K562 (cell line): ENCODE measurements at regions not wholly inside any gene's neighbourhood (a gene's known extent, or its start where the extent isn't known, plus 50 kb on each side); places are given as distances from the start of the nearest gene placed in this dataset.

Experiments
- ATAC-seq: fragments of 200-7000 bp; cut with Tn5 transposase; 3 replicates; pipeline ENCODE4 v1.9.1; 2020; ENCODE audit warnings: moderate library complexity
- BruUV-seq: library from RNA; stranded (reverse); fragments of 400-500 nt; replicated peaks from 2 replicates; lab custom pipeline; 2021; lab: Mats Ljungman, UMichigan
- CTCF ChIA-PET: fragments of 300-600 bp; formaldehyde crosslinking; extraction: SDS; loops from one replicate; lab custom pipeline; 2021; ENCODE audit warnings: low intra/inter-chr PET ratio; lab: Yijun Ruan, JAX
- POLR2A ChIA-PET: fragments of 300-600, 350-650 bp; sonication (Branson Sonifier 250); formaldehyde crosslinking; extraction: SDS; loops from one replicate; lab custom pipeline; 2021; ENCODE audit warnings: antibody characterized with exemption, inconsistent platforms; lab: Yijun Ruan, JAX
- DNase-seq, 4 experiments: peaks; one replicate each; pipeline versions ENCODE4 v3.0.0 to v3.0.0-alpha.2; 2011 to 2018; ENCODE audit warnings: low spot score in 3 of 4, mixed read lengths in 3 of 4; ENCODE audit errors: extremely low read depth in 1 of 4
- FAIRE-seq: peaks from 2 replicates; lab custom pipeline; 2011; peaks lifted over from hg19 to GRCh38; lab: Jason Lieb, UNC
- H2AFZ ChIP-seq: 2 replicates; pipeline ENCODE4 v1.6.0; 2011; ENCODE audit warnings: low read depth, low read length, control low read depth, inconsistent platforms
- H3K27ac ChIP-seq: fragments of 200-600 bp; 3 replicates; pipeline ENCODE4 v1.8.0; 2011; ENCODE audit warnings: low read depth, mild to moderate bottlenecking, control low read depth, inconsistent platforms, low read length, moderate library complexity, mixed read lengths; ENCODE audit errors: extremely low read depth
- H3K27me3 ChIP-seq, 2 experiments: fragments of 300-600 bp in 1 of 2; 2 replicates in 1 of 2; 3 replicates in 1 of 2; pipeline versions ENCODE4 v1.6.0 to v1.8.0; 2011; ENCODE audit warnings: inconsistent platforms in 2 of 2, low read length in 2 of 2, mild to moderate bottlenecking in 1 of 2, mixed read lengths in 1 of 2, moderate library complexity in 1 of 2; ENCODE audit not compliant: control insufficient read depth in 2 of 2, insufficient read depth in 2 of 2
- H3K36me3 ChIP-seq: fragments of 300-600 bp; 3 replicates; pipeline ENCODE4 v1.8.0; 2011; ENCODE audit warnings: mild to moderate bottlenecking, low read length, inconsistent platforms; ENCODE audit not compliant: control insufficient read depth, insufficient read depth
- H3K4me1 ChIP-seq, 2 experiments: fragments of 200-600 bp in 1 of 2; replicated peaks in 1 of 2; 2 replicates in 1 of 2; 3 replicates in 1 of 2; pipeline versions ENCODE4 v1.5.1 to v1.8.0; 2011; ENCODE audit warnings: inconsistent platforms in 2 of 2, low read length in 2 of 2, mild to moderate bottlenecking in 1 of 2, mixed read lengths in 1 of 2, moderate library complexity in 1 of 2; ENCODE audit not compliant: control insufficient read depth in 2 of 2, insufficient read depth in 2 of 2
- H3K4me2 ChIP-seq: 2 replicates; pipeline ENCODE4 v1.6.1; 2011; ENCODE audit warnings: low read length, control low read depth, inconsistent platforms, mixed read lengths; ENCODE audit not compliant: insufficient read depth
- H3K4me3 ChIP-seq: fragments of 200-600 bp; sonication (generic), shearing (Covaris generic); 2 replicates; pipeline ENCODE4 v1.5.1; 2016; ENCODE audit warnings: control low read depth, inconsistent platforms
- H3K79me2 ChIP-seq: fragments of 200-600 bp; 3 replicates; pipeline ENCODE4 v1.8.0; 2011; ENCODE audit warnings: low read length, inconsistent platforms; ENCODE audit not compliant: control insufficient read depth, insufficient read depth
- H3K9ac ChIP-seq, 2 experiments: 2 replicates each; pipeline versions ENCODE4 v1.6.0 to v1.6.1; 2011; ENCODE audit warnings: low read depth in 2 of 2, low read length in 2 of 2, control low read depth in 1 of 2, inconsistent platforms in 1 of 2, mild to moderate bottlenecking in 1 of 2, mixed read lengths in 1 of 2; ENCODE audit not compliant: insufficient read depth in 1 of 2
- H3K9me1 ChIP-seq: one replicate; pipeline ENCODE4 v1.6.0; 2011; ENCODE audit warnings: inconsistent platforms, mild to moderate bottlenecking, low read length, moderate library complexity; ENCODE audit not compliant: control insufficient read depth, insufficient read depth
- H3K9me3 ChIP-seq: replicated peaks from 2 replicates; pipeline ENCODE4 v1.5.1; 2011; ENCODE audit warnings: low read depth, low read length, inconsistent platforms; ENCODE audit not compliant: control insufficient read depth, insufficient read depth
- H4K20me1 ChIP-seq: replicated peaks from 2 replicates; pipeline ENCODE4 v1.6.1; 2011; ENCODE audit warnings: low read length, inconsistent platforms, mixed read lengths; ENCODE audit not compliant: control insufficient read depth, insufficient read depth
- BCL6 ChIP-seq: fragments of 250-450 bp; sonication (Bioruptor Pico); IDR thresholded peaks from 2 replicates; pipeline ENCODE4 v1.4.0; 2020
- CBX2 ChIP-seq: fragments of 200-600 bp; sonication (generic); IDR thresholded peaks from one replicate; pipeline ENCODE4 v1.6.1; 2012; ENCODE audit warnings: mild to moderate bottlenecking, low read length, inconsistent platforms; ENCODE audit not compliant: insufficient read depth, poor library complexity, severe bottlenecking
- FOXK2 ChIP-seq, 2 experiments: fragments of 450-650 bp; IDR thresholded peaks in 1 of 2; conservative IDR thresholded peaks in 1 of 2; 2 replicates each; pipeline ENCODE4 v1.6.1; 2016; ENCODE audit warnings: low read depth in 2 of 2, mild to moderate bottlenecking in 1 of 2
- HDGF ChIP-seq: fragments of 450-650 bp; IDR thresholded peaks from 2 replicates; pipeline ENCODE4 v1.6.1; 2016
- HNRNPUL1 ChIP-seq: fragments of 200-400 bp; formaldehyde crosslinking; IDR thresholded peaks from 2 replicates; pipeline ENCODE4 v1.6.1; 2017; ENCODE audit warnings: low read length
- JUNB ChIP-seq: fragments of 450-650 bp; formaldehyde crosslinking; conservative IDR thresholded peaks from 2 replicates; pipeline ENCODE4 v1.4.0; 2020; ENCODE audit warnings: mild to moderate bottlenecking
- MYBL2 ChIP-seq, 2 experiments: fragments of 450-650 bp in 1 of 2; sonication (generic) in 1 of 2; formaldehyde crosslinking in 1 of 2; IDR thresholded peaks; 2 replicates each; pipeline versions ENCODE4 v1.6.1 to v1.8.1; 2017 to 2022; ENCODE audit warnings: borderline replicate concordance in 1 of 2, inconsistent platforms in 1 of 2, low read depth in 1 of 2, mild to moderate bottlenecking in 1 of 2, missing genetic modification reagents in 1 of 2, moderate library complexity in 1 of 2
- MYC ChIP-seq, 2 experiments: fragments of 250-450 bp in 1 of 2; sonication (Bioruptor Pico) in 1 of 2; IDR thresholded peaks; 2 replicates each; pipeline versions ENCODE4 v1.5.1 to v1.6.1; 2012 to 2021; ENCODE audit warnings: low read depth in 2 of 2, borderline replicate concordance in 1 of 2, improper control_type of control experiment in 1 of 2, low read length in 1 of 2, mild to moderate bottlenecking in 1 of 2, moderate library complexity in 1 of 2
- PHB2 ChIP-seq: fragments of 450-650 bp; IDR thresholded peaks from 2 replicates; pipeline ENCODE4 v1.6.1; 2017; ENCODE audit warnings: low read depth
- SMAD2 ChIP-seq: fragments of 150-350 bp; IDR thresholded peaks from 2 replicates; pipeline ENCODE4 v1.6.1; 2014; ENCODE audit warnings: low read depth, mild to moderate bottlenecking, low read length
- STAT6 ChIP-seq: sonication (generic); formaldehyde crosslinking; IDR thresholded peaks from 2 replicates; pipeline ENCODE4 v1.8.1; 2023; ENCODE audit warnings: mild to moderate bottlenecking, missing genetic modification reagents
- TCF7L2 ChIP-seq: fragments of 150-350 bp; IDR thresholded peaks from 2 replicates; pipeline ENCODE4 v1.6.1; 2016; ENCODE audit warnings: low read depth, mild to moderate bottlenecking, low read length, moderate library complexity
- ZBTB9 ChIP-seq: fragments of 450-650 bp; formaldehyde crosslinking; IDR thresholded peaks from 2 replicates; pipeline ENCODE4 v1.4.0; 2020; ENCODE audit warnings: mild to moderate bottlenecking, moderate library complexity
- ZNF239 ChIP-seq: fragments of 250-450 bp; sonication (Bioruptor Pico); IDR thresholded peaks from 2 replicates; pipeline ENCODE4 v1.4.0; 2020; ENCODE audit warnings: mild to moderate bottlenecking
- ZNF668 ChIP-seq: fragments of 250-450 bp; sonication (Bioruptor Pico); IDR thresholded peaks from 2 replicates; pipeline ENCODE4 v1.8.0; 2022; ENCODE audit warnings: mild to moderate bottlenecking, inconsistent platforms
- WGBS: fragments of 100-300 bp; shearing (Covaris generic); methylation state at CpG from one replicate; pipeline ENCODE4 v1.1.6; 2016; ENCODE audit warnings: low coverage, mixed read lengths; ENCODE audit not compliant: insufficient coverage; ENCODE audit errors: missing lambda C conversion rate; 5-methylcytosine and 5-hydroxymethylcytosine counted together
- in situ Hi-C: fragments of 300-500 bp; cut with MboI; formaldehyde crosslinking; loops from 4 replicates; pipeline ENCODE4 v1.15.0; 2018; ENCODE audit warnings: inconsistent platforms, mixed read lengths
- intact Hi-C: fragments of 100-400 bp; cut with micrococcal nuclease; formaldehyde crosslinking; loops from 2 replicates; pipeline ENCODE4 v1.14.2; 2022
- TF ChIP-seq, protein P1 (sequence below): fragments of 250-450 bp; sonication (Bioruptor Pico); IDR thresholded peaks from 2 replicates; pipeline ENCODE4 v1.8.0; 2021; ENCODE audit warnings: moderate library complexity, mild to moderate bottlenecking, inconsistent platforms

- DNase-seq: no peak
- ATAC-seq: no peak
- FAIRE-seq: no peak
Measured at GRCh38 chr13:44287958-44288357, 85.7 kb upstream of the SERP2 start.

More at GRCh38 chr13:44287958-44288357, 85.7 kb upstream of the SERP2 start:
- WGBS: 2% methylated on average over 5 of the region's 5 CpGs
- BruUV-seq: no TSS peak
- Histone ChIP-seq H2AFZ (no peak overlapping the region), H3K9ac (no peak overlapping the region), H3K4me3 (no peak overlapping the region), H3K9me3 (no peaks in the 10 kb centered on the region), H3K36me3 (no peaks in the 10 kb centered on the region), H3K79me2 (no peaks in the 10 kb centered on the region), H3K9me1 (no peaks in the 10 kb centered on the region), H4K20me1 (no peaks in the 10 kb centered on the region), H3K4me2 (no peak overlapping the region), H3K27me3 (peaks cover 10 to 13% of the 10 kb centered on the region in 2 experiments; a peak in 4 of 5 replicates), H3K27ac (no peak overlapping the region), H3K4me1 (no peaks in the 10 kb centered on the region)
- CTCF ChIA-PET: no interaction called here
- POLR2A ChIA-PET: no interaction called here
- in situ Hi-C loops (no loop called here), intact Hi-C loops (no loop called here)
- TF ChIP-seq BCL6 (no peak), TCF7L2 (no peak), JUNB (CRISPR knock-in tag) (no peak), ZNF239 (CRISPR knock-in tag) (no peak), HNRNPUL1 (no peak), FOXK2 (conservative IDR thresholded peaks at IDR 0.05 in 1 of 2, IDR thresholded peaks at IDR 0.05 in 1 of 2; ENCODE audit: low read depth in 2 of 2) (no peak), STAT6 (no peak), MYC (IDR thresholded peaks at IDR 0.05; ENCODE audit: low read depth, low read length) (no peak), MYC (CRISPR knock-in tag; IDR thresholded peaks at IDR 0.05; ENCODE audit: borderline replicate concordance, low read depth) (no peak), MYBL2 (IDR thresholded peaks at IDR 0.05; ENCODE audit: low read depth) (no peak), MYBL2 (CRISPR knock-in tag; IDR thresholded peaks at IDR 0.05; ENCODE audit: borderline replicate concordance) (no peak), PHB2 (no peak), CBX2 (no peak), HDGF (no peak), SMAD2 (no peak), ZNF668 (no peak), ZBTB9 (CRISPR knock-in tag) (no peak)
- TF ChIP-seq, protein P1, sequence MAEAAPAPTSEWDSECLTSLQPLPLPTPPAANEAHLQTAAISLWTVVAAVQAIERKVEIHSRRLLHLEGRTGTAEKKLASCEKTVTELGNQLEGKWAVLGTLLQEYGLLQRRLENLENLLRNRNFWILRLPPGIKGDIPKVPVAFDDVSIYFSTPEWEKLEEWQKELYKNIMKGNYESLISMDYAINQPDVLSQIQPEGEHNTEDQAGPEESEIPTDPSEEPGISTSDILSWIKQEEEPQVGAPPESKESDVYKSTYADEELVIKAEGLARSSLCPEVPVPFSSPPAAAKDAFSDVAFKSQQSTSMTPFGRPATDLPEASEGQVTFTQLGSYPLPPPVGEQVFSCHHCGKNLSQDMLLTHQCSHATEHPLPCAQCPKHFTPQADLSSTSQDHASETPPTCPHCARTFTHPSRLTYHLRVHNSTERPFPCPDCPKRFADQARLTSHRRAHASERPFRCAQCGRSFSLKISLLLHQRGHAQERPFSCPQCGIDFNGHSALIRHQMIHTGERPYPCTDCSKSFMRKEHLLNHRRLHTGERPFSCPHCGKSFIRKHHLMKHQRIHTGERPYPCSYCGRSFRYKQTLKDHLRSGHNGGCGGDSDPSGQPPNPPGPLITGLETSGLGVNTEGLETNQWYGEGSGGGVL (CRISPR knock-in tag): no peak
